Nephron (organoid): ENCODE measurements at regions not wholly inside any gene's neighbourhood (a gene's known extent, or its start where the extent isn't known, plus 50 kb on each side); places are given as distances from the start of the nearest gene placed in this dataset.

Experiments
- H3K27ac Mint-ChIP-seq, 3 experiments: 2 replicates each; pipeline ENCODE4 v1.8.0; 2020; ENCODE audit warnings: mixed read lengths in 3 of 3, mild to moderate bottlenecking in 2 of 3, moderate library complexity in 1 of 3
- H3K27me3 Mint-ChIP-seq: 2 replicates; pipeline ENCODE4 v1.8.0; 2021; ENCODE audit warnings: low read depth, mild to moderate bottlenecking, moderate library complexity, mixed read lengths
- H3K36me3 Mint-ChIP-seq: 2 replicates; pipeline ENCODE4 v1.8.0; 2020; ENCODE audit warnings: low read depth, mixed read lengths
- H3K4me1 Mint-ChIP-seq: 2 replicates; pipeline ENCODE4 v1.8.0; 2020; ENCODE audit warnings: mixed read lengths
- H3K4me3 Mint-ChIP-seq, 3 experiments: 2 replicates each; pipeline ENCODE4 v1.8.0; 2020; ENCODE audit warnings: mild to moderate bottlenecking in 3 of 3, mixed read lengths in 3 of 3, moderate library complexity in 2 of 3
- H3K9me3 Mint-ChIP-seq: 2 replicates; pipeline ENCODE4 v1.8.0; 2020; ENCODE audit warnings: mixed read lengths
- TF ChIP-seq, protein P1 (sequence below), 3 experiments: fragments of 200-600 bp; sonication (generic); IDR thresholded peaks; one replicate each; pipeline ENCODE4 v1.5.0; 2021; ENCODE audit warnings: antibody characterized with exemption in 3 of 3; ENCODE audit not compliant: unreplicated experiment in 3 of 3

DNA sequence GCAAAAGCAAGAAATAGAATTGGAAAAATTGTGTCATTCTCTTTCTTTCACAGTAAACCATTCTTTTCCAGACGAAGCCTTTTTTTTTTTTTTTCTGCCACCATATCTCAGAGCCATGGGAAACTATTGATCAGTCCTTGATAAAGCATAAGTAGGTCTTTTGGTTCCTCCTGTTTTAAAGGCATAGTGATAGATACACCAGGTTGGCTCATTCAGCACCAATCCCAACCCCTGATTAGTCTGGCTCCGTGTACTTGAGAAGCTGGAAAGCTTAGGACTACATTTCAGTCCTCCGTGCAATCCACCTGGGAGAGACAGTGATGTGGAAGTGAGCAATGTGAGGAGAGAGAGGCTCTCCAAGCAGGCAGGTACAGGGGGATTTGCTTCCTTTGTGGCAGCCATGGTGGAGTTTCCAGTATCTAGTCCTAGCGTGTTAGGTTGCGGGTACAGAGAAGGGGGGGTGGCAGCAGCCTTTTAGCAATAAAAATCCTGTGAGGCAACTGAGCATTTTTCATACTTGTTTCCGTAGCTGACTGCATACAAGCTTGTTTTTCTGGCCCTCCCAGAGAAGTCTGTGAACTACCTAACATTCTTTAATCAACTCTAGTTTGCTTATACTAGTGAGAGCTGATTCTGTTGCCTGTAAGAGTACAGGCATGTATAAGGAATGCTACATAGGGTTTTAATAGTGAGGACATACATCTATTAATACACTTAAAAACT lies 127.4 kb upstream of the CTTNBP2 start:
- H3K4me1 Mint-ChIP-seq, result peaks cover 9% of the 10 kb centered on the region
- TF ChIP-seq, protein P1, sequence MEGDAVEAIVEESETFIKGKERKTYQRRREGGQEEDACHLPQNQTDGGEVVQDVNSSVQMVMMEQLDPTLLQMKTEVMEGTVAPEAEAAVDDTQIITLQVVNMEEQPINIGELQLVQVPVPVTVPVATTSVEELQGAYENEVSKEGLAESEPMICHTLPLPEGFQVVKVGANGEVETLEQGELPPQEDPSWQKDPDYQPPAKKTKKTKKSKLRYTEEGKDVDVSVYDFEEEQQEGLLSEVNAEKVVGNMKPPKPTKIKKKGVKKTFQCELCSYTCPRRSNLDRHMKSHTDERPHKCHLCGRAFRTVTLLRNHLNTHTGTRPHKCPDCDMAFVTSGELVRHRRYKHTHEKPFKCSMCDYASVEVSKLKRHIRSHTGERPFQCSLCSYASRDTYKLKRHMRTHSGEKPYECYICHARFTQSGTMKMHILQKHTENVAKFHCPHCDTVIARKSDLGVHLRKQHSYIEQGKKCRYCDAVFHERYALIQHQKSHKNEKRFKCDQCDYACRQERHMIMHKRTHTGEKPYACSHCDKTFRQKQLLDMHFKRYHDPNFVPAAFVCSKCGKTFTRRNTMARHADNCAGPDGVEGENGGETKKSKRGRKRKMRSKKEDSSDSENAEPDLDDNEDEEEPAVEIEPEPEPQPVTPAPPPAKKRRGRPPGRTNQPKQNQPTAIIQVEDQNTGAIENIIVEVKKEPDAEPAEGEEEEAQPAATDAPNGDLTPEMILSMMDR (IDR thresholded peaks at IDR 0.05; ENCODE audit: unreplicated experiment in 3 of 3), result no peak

DNA sequence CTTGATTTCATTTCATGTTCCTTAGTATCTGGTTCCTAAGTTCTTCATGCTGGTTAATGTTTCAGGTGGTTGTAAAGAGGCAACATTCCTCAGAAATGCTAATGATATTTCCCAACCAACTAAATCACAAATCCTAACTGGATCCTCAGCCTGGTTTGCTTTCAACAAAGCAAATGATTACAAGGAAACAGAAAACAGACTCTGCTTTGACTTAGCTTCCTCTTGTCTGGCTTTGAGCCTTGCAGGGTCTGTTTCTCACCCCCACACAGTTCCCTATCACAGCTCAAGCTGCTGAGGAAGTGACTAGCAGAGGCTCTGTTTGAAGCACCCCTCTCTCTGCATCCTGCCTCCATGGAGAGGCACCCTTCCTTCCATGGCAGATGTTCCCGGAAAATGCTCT lies 130.2 kb upstream of the CTTNBP2 start:
- no peaks in the 10 kb centered on the region for H3K9me3 Mint-ChIP-seq

More for the DNA sequence above, 127.4 kb upstream of the CTTNBP2 start:
- Mint-ChIP-seq H3K4me3 (no peak overlapping the region), H3K27ac (peak overlapping the region in 2 of 3 experiments; percentile 9 to 84), H3K9me3 (no peaks in the 10 kb centered on the region), H3K36me3 (no peaks in the 10 kb centered on the region), H3K27me3 (peaks cover 4% of the 10 kb centered on the region)

DNA sequence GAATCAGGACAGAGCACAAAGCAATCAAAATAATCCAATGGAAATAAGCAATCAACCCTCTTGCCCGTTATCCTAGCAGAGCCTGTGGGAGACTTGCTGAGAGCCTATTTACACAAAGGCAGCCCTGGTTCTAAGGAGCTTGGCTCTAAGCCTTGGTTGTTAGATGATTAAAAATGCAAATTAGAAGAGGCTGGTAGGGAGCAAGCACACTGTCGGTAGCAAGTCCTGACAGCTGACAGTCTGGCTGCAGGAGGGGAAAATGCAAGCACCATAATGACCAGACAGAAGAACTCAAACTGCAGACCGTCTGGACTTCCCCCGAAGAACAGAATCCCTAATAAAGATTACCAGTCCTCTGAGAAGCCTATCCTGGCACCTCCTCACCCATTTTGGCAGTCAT lies 131.8 kb upstream of the CTTNBP2 start:
- H3K36me3 Mint-ChIP-seq, result no peaks in the 10 kb centered on the region
- H3K4me3 Mint-ChIP-seq, result no peak overlapping the region
- H3K4me1 Mint-ChIP-seq, result peaks cover 4% of the 10 kb centered on the region
- H3K9me3 Mint-ChIP-seq, result no peaks in the 10 kb centered on the region
- peak overlapping the region; percentile 46 to 57 (median 56) for H3K27ac Mint-ChIP-seq
- TF ChIP-seq, protein P1 (IDR thresholded peaks at IDR 0.05; ENCODE audit: unreplicated experiment in 3 of 3), result no peak
- peaks cover 4% of the 10 kb centered on the region for H3K27me3 Mint-ChIP-seq

More for the DNA sequence above, 130.2 kb upstream of the CTTNBP2 start:
- peak overlapping the region; percentile 63 to 81 (median 71) for H3K27ac Mint-ChIP-seq
- TF ChIP-seq, protein P1 (IDR thresholded peaks at IDR 0.05; ENCODE audit: unreplicated experiment in 3 of 3), result no peak
- peaks cover 4% of the 10 kb centered on the region for H3K27me3 Mint-ChIP-seq
- H3K36me3 Mint-ChIP-seq, result no peaks in the 10 kb centered on the region
- no peak overlapping the region for H3K4me3 Mint-ChIP-seq
- peaks cover 9% of the 10 kb centered on the region for H3K4me1 Mint-ChIP-seq

DNA sequence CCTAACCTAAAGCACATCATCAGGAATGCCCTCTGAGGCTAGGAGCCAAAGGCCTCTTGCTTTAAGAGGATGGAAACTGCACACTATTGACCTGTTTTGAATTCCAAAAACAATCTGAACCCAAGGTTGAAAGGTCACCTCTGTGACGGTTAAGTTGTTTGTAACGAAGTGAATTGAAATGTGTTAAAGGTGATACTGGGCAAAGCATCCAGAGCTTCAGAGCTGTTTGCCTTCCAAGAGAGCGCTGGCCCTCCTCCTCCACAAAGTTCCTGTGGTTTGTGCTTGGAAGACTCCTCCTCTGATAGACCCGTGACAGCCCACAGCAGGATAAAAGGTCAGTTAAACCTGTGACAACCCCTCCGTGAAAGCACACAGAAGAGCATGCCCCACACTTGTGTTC lies 133.7 kb upstream of the CTTNBP2 start:
- TF ChIP-seq, protein P1 (IDR thresholded peaks at IDR 0.05; ENCODE audit: unreplicated experiment in 3 of 3), result no peak
- Mint-ChIP-seq H3K27me3 (peaks cover 4% of the 10 kb centered on the region), H3K27ac (peak overlapping the region in 1 of 3 experiments; percentile 20), H3K9me3 (no peaks in the 10 kb centered on the region), H3K4me3 (no peak overlapping the region), H3K36me3 (no peaks in the 10 kb centered on the region), H3K4me1 (peaks cover 4% of the 10 kb centered on the region)

DNA sequence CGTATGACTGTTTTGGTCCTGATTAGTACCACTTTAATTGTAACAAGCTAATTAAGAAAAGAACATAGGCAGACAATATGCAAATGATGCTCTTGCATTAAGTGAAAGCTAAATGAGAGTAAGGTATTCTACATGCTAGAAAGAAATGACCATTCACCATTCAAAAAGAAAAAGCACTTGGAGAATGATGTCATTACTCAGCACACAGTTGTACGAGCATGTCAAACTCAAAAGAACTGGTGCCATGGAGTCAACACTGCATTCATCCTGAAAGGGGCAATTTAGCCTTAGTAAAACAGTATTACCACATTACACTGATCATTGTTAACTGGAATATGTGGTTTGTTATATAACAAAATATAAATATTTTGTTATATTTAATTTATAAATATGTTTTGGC lies 136.2 kb upstream of the CTTNBP2 start:
- Mint-ChIP-seq H3K36me3 (no peaks in the 10 kb centered on the region), H3K4me3 (no peak overlapping the region), H3K27me3 (no peaks in the 10 kb centered on the region), H3K9me3 (no peaks in the 10 kb centered on the region), H3K4me1 (peaks cover 4% of the 10 kb centered on the region), H3K27ac (no peak overlapping the region)
- TF ChIP-seq, protein P1 (IDR thresholded peaks at IDR 0.05; ENCODE audit: unreplicated experiment in 3 of 3), result no peak

DNA sequence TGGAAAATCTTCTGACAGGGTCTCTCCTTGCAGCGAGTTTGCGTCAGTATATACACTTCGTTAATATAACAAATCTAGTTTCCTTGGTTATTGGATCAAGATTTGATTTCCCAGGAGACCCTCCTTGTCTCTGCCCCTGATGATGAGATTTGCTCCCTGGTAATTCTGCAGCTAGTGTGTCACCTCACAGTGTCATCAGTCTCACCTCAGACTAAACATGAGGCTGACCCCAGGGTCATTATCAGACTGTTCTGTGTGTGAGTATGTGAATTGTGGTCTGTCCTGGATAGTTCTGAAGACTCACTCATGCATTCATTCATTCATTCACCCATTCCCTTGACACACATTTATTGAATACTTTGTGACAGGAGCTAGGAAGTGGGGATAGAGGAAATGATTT lies 138.4 kb upstream of the CTTNBP2 start:
- Mint-ChIP-seq H3K27ac (no peak overlapping the region), H3K36me3 (no peaks in the 10 kb centered on the region), H3K9me3 (no peaks in the 10 kb centered on the region), H3K4me1 (no peaks in the 10 kb centered on the region), H3K27me3 (no peaks in the 10 kb centered on the region), H3K4me3 (no peak overlapping the region)
- TF ChIP-seq, protein P1 (IDR thresholded peaks at IDR 0.05; ENCODE audit: unreplicated experiment in 3 of 3), result no peak
